Tibial artery (tissue), 4 donors: ENCODE measurements at regions not wholly inside any gene's neighbourhood (a gene's known extent, or its start where the extent isn't known, plus 50 kb on each side); places are given as distances from the start of the nearest gene placed in this dataset.

Experiments
- DNase-seq, 2 donors: peaks; one replicate each; pipeline ENCODE4 v3.0.0-alpha.2; 2019
- H3K27ac ChIP-seq, 2 donors: fragments of 200-600 bp; sonication (generic) in 1 of 2; 1 replicate in 1 of 2; 2 replicates in 1 of 2; pipeline ENCODE4 v1.5.1; 2018 to 2019; ENCODE audit warnings: mild to moderate bottlenecking in 1 of 2
- H3K27me3 ChIP-seq, 2 donors: fragments of 200-600 bp; sonication (generic) in 1 of 2; one replicate each; pipeline versions ENCODE4 v1.5.1 to v1.6.0; 2016 to 2019
- H3K36me3 ChIP-seq, 3 donors: fragments of 200-600 bp; sonication (generic) in 2 of 3; one replicate each; pipeline ENCODE4 v1.5.1; 2016 to 2019; ENCODE audit warnings: mild to moderate bottlenecking in 2 of 3
- H3K4me1 ChIP-seq, 4 donors: fragments of 200-600 bp; sonication (generic) in 2 of 4; 1 replicate in 3 of 4; 2 replicates in 1 of 4; pipeline ENCODE4 v1.5.1; 2016 to 2019
- H3K4me3 ChIP-seq, 2 donors: fragments of 200-600 bp; sonication (generic) in 1 of 2; 1 replicate in 1 of 2; 2 replicates in 1 of 2; pipeline ENCODE4 v1.5.1; 2018 to 2019; ENCODE audit warnings: mild to moderate bottlenecking in 2 of 2
- H3K9me3 ChIP-seq, 3 donors: fragments of 200-600 bp; sonication (generic) in 1 of 3; one replicate each; pipeline ENCODE4 v1.5.1; 2016 to 2019
- CTCF ChIP-seq, 2 experiments: fragments of 200-600 bp in 1 of 2; fragments of 450-650 bp in 1 of 2; IDR thresholded peaks; one replicate each; pipeline ENCODE4 v1.5.1; 2017 to 2019; ENCODE audit warnings: antibody characterized with exemption in 2 of 2, mild to moderate bottlenecking in 1 of 2, moderate library complexity in 1 of 2
- intact Hi-C: fragments of 100-400 bp; cut with DNase I; formaldehyde crosslinking; loops from one replicate; pipeline ENCODE4 v1.15.0; 2023; ENCODE audit warnings: low total_unique reads

- Histone ChIP-seq H3K4me3 (no peak overlapping the region), H3K4me1 (no peaks in the 10 kb centered on the region), H3K27me3 (no peaks in the 10 kb centered on the region), H3K36me3 (no peaks in the 10 kb centered on the region), H3K9me3 (peaks cover 0 to 6% (median 0%) of the 10 kb centered on the region in 3 donors), H3K27ac (no peak overlapping the region)
- TF ChIP-seq CTCF (IDR thresholded peaks at IDR 0.05), result no peak
- no peak for DNase-seq
- intact Hi-C loops, result no loop called here
Observed at GRCh38 chr4:160947653-160948052, 1216.1 kb downstream of the FSTL5 start.

GRCh38 chr4:160956875-160957274, 1206.9 kb downstream of the FSTL5 start:
- H3K27me3 ChIP-seq, result no peaks in the 10 kb centered on the region
- no peaks in the 10 kb centered on the region for H3K36me3 ChIP-seq
- no peak for DNase-seq
- H3K4me3 ChIP-seq, result no peak overlapping the region
- no peaks in the 10 kb centered on the region for H3K9me3 ChIP-seq
- no peak overlapping the region for H3K27ac ChIP-seq
- no peak for TF ChIP-seq CTCF (IDR thresholded peaks at IDR 0.05)
- no peaks in the 10 kb centered on the region for H3K4me1 ChIP-seq
- intact Hi-C loops, result no loop called here

GRCh38 chr4:160969925-160970324, 1193.9 kb downstream of the FSTL5 start:
- Histone ChIP-seq H3K36me3 (no peaks in the 10 kb centered on the region), H3K27ac (no peak overlapping the region), H3K4me3 (no peak overlapping the region), H3K27me3 (no peaks in the 10 kb centered on the region), H3K4me1 (no peaks in the 10 kb centered on the region), H3K9me3 (no peaks in the 10 kb centered on the region)
- intact Hi-C loops, result no loop called here
- DNase-seq, result no peak
- no peak for TF ChIP-seq CTCF (IDR thresholded peaks at IDR 0.05)

- intact Hi-C loops, result no loop called here
- DNase-seq, result no peak
- H3K4me3 ChIP-seq, result no peak overlapping the region
- H3K27me3 ChIP-seq, result no peaks in the 10 kb centered on the region
- no peak for TF ChIP-seq CTCF (IDR thresholded peaks at IDR 0.05)
- H3K4me1 ChIP-seq, result no peaks in the 10 kb centered on the region
- H3K36me3 ChIP-seq, result no peaks in the 10 kb centered on the region
- H3K9me3 ChIP-seq, result no peaks in the 10 kb centered on the region
- H3K27ac ChIP-seq, result no peak overlapping the region
Observed at GRCh38 chr4:160980091-160980490, 1183.7 kb downstream of the FSTL5 start.

GRCh38 chr4:160981083-160981482, 1182.7 kb downstream of the FSTL5 start:
- no peak for TF ChIP-seq CTCF (IDR thresholded peaks at IDR 0.05)
- no peaks in the 10 kb centered on the region for H3K27me3 ChIP-seq
- intact Hi-C loops, result no loop called here
- no peak overlapping the region for H3K27ac ChIP-seq
- H3K4me1 ChIP-seq, result no peaks in the 10 kb centered on the region
- H3K4me3 ChIP-seq, result no peak overlapping the region
- no peaks in the 10 kb centered on the region for H3K9me3 ChIP-seq
- no peaks in the 10 kb centered on the region for H3K36me3 ChIP-seq
- no peak for DNase-seq

- intact Hi-C loops, result no loop called here
- Histone ChIP-seq H3K4me1 (no peaks in the 10 kb centered on the region), H3K27ac (no peak overlapping the region), H3K27me3 (no peaks in the 10 kb centered on the region), H3K4me3 (no peak overlapping the region), H3K36me3 (no peaks in the 10 kb centered on the region), H3K9me3 (no peaks in the 10 kb centered on the region)
- no peak for DNase-seq
- no peak for TF ChIP-seq CTCF (IDR thresholded peaks at IDR 0.05)
Observed at GRCh38 chr4:160983035-160983434, 1180.8 kb downstream of the FSTL5 start.
